ENCODE measurements at regions not wholly inside any gene's neighbourhood (a gene's known extent, or its start where the extent isn't known, plus 50 kb on each side); places are given as distances from the start of the nearest gene placed in this dataset.
"Not testable (repeated sequence)": the region's sequence is repeated elsewhere in the genome, so short reads cannot be mapped to it uniquely, and the experiment has no call there.

GRCh38 chr4:57182132-57182874 lies 72.1 kb upstream of the IGFBP7 start:
- Histone ChIP-seq H3K4me3 (ENCODE audit: low read length in 3 of 3) (no peak overlapping the region), H3K27ac (ENCODE audit: low read depth in 2 of 2, low read length in 2 of 2) (no peak overlapping the region), H3K9ac (ENCODE audit: low read length in 3 of 3) (no peak overlapping the region), H3K27me3 (ENCODE audit: control insufficient read depth, insufficient read depth, low read length) (no peaks in the 10 kb centered on the region), H3K36me3 (ENCODE audit: control insufficient read depth in 2 of 3, insufficient read depth in 3 of 3, low read length in 3 of 3) (no peaks in the 10 kb centered on the region), H3K4me1 (ENCODE audit: control insufficient read depth in 2 of 3, insufficient read depth in 2 of 3, low read depth in 1 of 3, low read length in 3 of 3) (no peaks in the 10 kb centered on the region), H3K9me3 (ENCODE audit: control insufficient read depth in 2 of 3, insufficient read depth in 1 of 3, low read length in 3 of 3) (no peaks in the 10 kb centered on the region)
- TF ChIP-seq CTCF (IDR thresholded peaks at IDR 0.05; ENCODE audit: borderline replicate concordance, extremely low read depth, insufficient read depth) = no peak
- intact Hi-C loops (cut with DNase I) = no loop called here
- FAIRE-seq = no peak
- no peak for DNase-seq

GRCh38 chr4:57173136-57173535 lies 63.0 kb upstream of the IGFBP7 start:
- DNase-seq; H3K4me3 ChIP-seq (ENCODE audit: low read length in 3 of 3); H3K9me3 ChIP-seq (ENCODE audit: control insufficient read depth in 2 of 3, insufficient read depth in 1 of 3, low read length in 3 of 3); H3K27me3 ChIP-seq (ENCODE audit: control insufficient read depth, insufficient read depth, low read length); FAIRE-seq; H3K27ac ChIP-seq (ENCODE audit: low read depth in 2 of 2, low read length in 2 of 2); intact Hi-C loops (cut with DNase I); H3K36me3 ChIP-seq (ENCODE audit: control insufficient read depth in 2 of 3, insufficient read depth in 3 of 3, low read length in 3 of 3); H3K4me1 ChIP-seq (ENCODE audit: control insufficient read depth in 2 of 3, insufficient read depth in 2 of 3, low read depth in 1 of 3, low read length in 3 of 3); H3K9ac ChIP-seq (ENCODE audit: low read length in 3 of 3): not testable (repeated sequence)

GRCh38 chr4:57172065-57172464 lies 61.9 kb upstream of the IGFBP7 start:
- Histone ChIP-seq H3K9ac (ENCODE audit: low read length in 3 of 3) (no peak overlapping the region), H3K36me3 (ENCODE audit: control insufficient read depth in 2 of 3, insufficient read depth in 3 of 3, low read length in 3 of 3) (no peaks in the 10 kb centered on the region), H3K4me1 (ENCODE audit: control insufficient read depth in 2 of 3, insufficient read depth in 2 of 3, low read depth in 1 of 3, low read length in 3 of 3) (no peaks in the 10 kb centered on the region), H3K9me3 (ENCODE audit: control insufficient read depth in 2 of 3, insufficient read depth in 1 of 3, low read length in 3 of 3) (no peaks in the 10 kb centered on the region), H3K27ac (ENCODE audit: low read depth in 2 of 2, low read length in 2 of 2) (no peak overlapping the region), H3K4me3 (ENCODE audit: low read length in 3 of 3) (no peak overlapping the region), H3K27me3 (ENCODE audit: control insufficient read depth, insufficient read depth, low read length) (no peaks in the 10 kb centered on the region)
- FAIRE-seq (no peak), DNase-seq (no peak)
- intact Hi-C loops (cut with DNase I) = no loop called here
- no peak for TF ChIP-seq CTCF (IDR thresholded peaks at IDR 0.05; ENCODE audit: borderline replicate concordance, extremely low read depth, insufficient read depth)

GRCh38 chr4:57168982-57169381 lies 58.8 kb upstream of the IGFBP7 start:
- Histone ChIP-seq H3K4me1 (ENCODE audit: control insufficient read depth in 2 of 3, insufficient read depth in 2 of 3, low read depth in 1 of 3, low read length in 3 of 3) (peaks cover 0 to 3% (median 2%) of the 10 kb centered on the region in 3 donors), H3K27ac (ENCODE audit: low read depth in 2 of 2, low read length in 2 of 2) (no peak overlapping the region), H3K4me3 (ENCODE audit: low read length in 3 of 3) (no peak overlapping the region), H3K9me3 (ENCODE audit: control insufficient read depth in 2 of 3, insufficient read depth in 1 of 3, low read length in 3 of 3) (no peaks in the 10 kb centered on the region), H3K36me3 (ENCODE audit: control insufficient read depth in 2 of 3, insufficient read depth in 3 of 3, low read length in 3 of 3) (no peaks in the 10 kb centered on the region), H3K27me3 (ENCODE audit: control insufficient read depth, insufficient read depth, low read length) (no peaks in the 10 kb centered on the region), H3K9ac (ENCODE audit: low read length in 3 of 3) (no peak overlapping the region)
- intact Hi-C loops (cut with DNase I) = no loop called here
- FAIRE-seq = no peak
- no peak for DNase-seq
- no peak for TF ChIP-seq CTCF (IDR thresholded peaks at IDR 0.05; ENCODE audit: borderline replicate concordance, extremely low read depth, insufficient read depth)

All from kidney (tissue), 13 donors.